Jurkat, Clone E6-1 (cell line): ENCODE measurements at regions not wholly inside any gene's neighbourhood (a gene's known extent, or its start where the extent isn't known, plus 50 kb on each side); places are given as distances from the start of the nearest gene placed in this dataset.

Source experiments
- DNase-seq: peaks from one replicate; pipeline ENCODE4 v3.0.0-alpha.2; 2011; ENCODE audit warnings: low read depth, low spot score
- H3K4me3 ChIP-seq: 2 replicates; pipeline ENCODE4 v1.5.1; 2011; ENCODE audit warnings: mild to moderate bottlenecking, low read length, control low read depth, moderate library complexity

GRCh38 chr14:76654573-76655108 is 106.6 kb upstream of the VASH1 start:
- DNase-seq, result no peak
- no peak overlapping the region for H3K4me3 ChIP-seq

GRCh38 chr14:76655331-76655730 is 105.9 kb upstream of the VASH1 start:
- no peak overlapping the region for H3K4me3 ChIP-seq
- no peak for DNase-seq

GRCh38 chr14:76656592-76656991 is 104.7 kb upstream of the VASH1 start:
- H3K4me3 ChIP-seq, result no peak overlapping the region
- DNase-seq, result no peak

- no peak for DNase-seq
- no peak overlapping the region for H3K4me3 ChIP-seq
Measured at GRCh38 chr14:76657404-76657803, 103.9 kb upstream of the VASH1 start.

- H3K4me3 ChIP-seq, result no peak overlapping the region
- DNase-seq, result no peak
Measured at GRCh38 chr14:76657846-76658245, 103.4 kb upstream of the VASH1 start.

- no peak for DNase-seq
- no peak overlapping the region for H3K4me3 ChIP-seq
Measured at GRCh38 chr14:76662580-76662979, 98.7 kb upstream of the VASH1 start.

- H3K4me3 ChIP-seq, result no peak overlapping the region
- DNase-seq, result no peak
Measured at GRCh38 chr14:76664790-76665189, 96.5 kb upstream of the VASH1 start.

GRCh38 chr14:76666746-76667145 is 94.5 kb upstream of the VASH1 start:
- no peak overlapping the region for H3K4me3 ChIP-seq
- DNase-seq, result no peak

- no peak overlapping the region for H3K4me3 ChIP-seq
- no peak for DNase-seq
Measured at GRCh38 chr14:76669770-76670169, 91.5 kb upstream of the VASH1 start.

GRCh38 chr14:76672123-76672522 is 89.1 kb upstream of the VASH1 start:
- no peak for DNase-seq
- H3K4me3 ChIP-seq, result no peak overlapping the region

- H3K4me3 ChIP-seq, result no peak overlapping the region
Measured at GRCh38 chr14:76673261-76673660, 88.0 kb upstream of the VASH1 start.

GRCh38 chr14:76675046-76675445 is 86.2 kb upstream of the VASH1 start:
- H3K4me3 ChIP-seq, result no peak overlapping the region
- no peak for DNase-seq

More at GRCh38 chr14:76673261-76673660, 88.0 kb upstream of the VASH1 start:
- no peak for DNase-seq

- H3K4me3 ChIP-seq, result no peak overlapping the region
- no peak for DNase-seq
Measured at GRCh38 chr14:76676539-76676938, 84.7 kb upstream of the VASH1 start.

GRCh38 chr14:76677534-76678145 is 83.6 kb upstream of the VASH1 start:
- no peak overlapping the region for H3K4me3 ChIP-seq
- no peak for DNase-seq

- no peak for DNase-seq
Measured at GRCh38 chr14:76678244-76678800, 82.9 kb upstream of the VASH1 start.

GRCh38 chr14:76682367-76682766 is 78.9 kb upstream of the VASH1 start:
- DNase-seq, result no peak
- H3K4me3 ChIP-seq, result no peak overlapping the region

More at GRCh38 chr14:76678244-76678800, 82.9 kb upstream of the VASH1 start:
- no peak overlapping the region for H3K4me3 ChIP-seq

GRCh38 chr14:76686646-76687045 is 74.6 kb upstream of the VASH1 start:
- no peak overlapping the region for H3K4me3 ChIP-seq
- DNase-seq, result no peak

GRCh38 chr14:76687611-76688382 is 73.5 kb upstream of the VASH1 start:
- no peak for DNase-seq

GRCh38 chr14:76688383-76688671 is 72.9 kb upstream of the VASH1 start:
- H3K4me3 ChIP-seq, result no peak overlapping the region
- no peak for DNase-seq

More at GRCh38 chr14:76687611-76688382, 73.5 kb upstream of the VASH1 start:
- H3K4me3 ChIP-seq, result no peak overlapping the region

- DNase-seq, result no peak
- no peak overlapping the region for H3K4me3 ChIP-seq
Measured at GRCh38 chr14:76690502-76691105, 70.7 kb upstream of the VASH1 start.
